H9 (cell line): ENCODE measurements at regions not wholly inside any gene's neighbourhood (a gene's known extent, or its start where the extent isn't known, plus 50 kb on each side); places are given as distances from the start of the nearest gene placed in this dataset.

Experiments
- DNase-seq: peaks from one replicate; pipeline ENCODE4 v3.0.0-alpha.2; 2017
- H2AFZ ChIP-seq: one replicate; pipeline ENCODE4 v1.6.1; 2013; ENCODE audit warnings: mild to moderate bottlenecking, low read length, control low read depth, moderate library complexity
- H2AK5ac ChIP-seq: 2 replicates; pipeline ENCODE4 v1.6.1; 2013; ENCODE audit warnings: low read length, control low read depth, mixed read lengths; ENCODE audit not compliant: insufficient read length
- H2BK120ac ChIP-seq: one replicate; pipeline ENCODE4 v1.6.1; 2013; ENCODE audit warnings: low read depth, mild to moderate bottlenecking, low read length, control low read depth, inconsistent platforms; ENCODE audit not compliant: poor library complexity, severe bottlenecking
- H2BK12ac ChIP-seq: 2 replicates; pipeline ENCODE4 v1.6.1; 2013; ENCODE audit warnings: low read length, control low read depth, mixed read lengths, low read depth; ENCODE audit not compliant: insufficient read length
- H2BK15ac ChIP-seq: 2 replicates; pipeline ENCODE4 v1.6.1; 2013; ENCODE audit warnings: low read depth, low read length, control low read depth
- H2BK20ac ChIP-seq: one replicate; pipeline ENCODE4 v1.6.1; 2013; ENCODE audit warnings: low read depth, mild to moderate bottlenecking, low read length, control low read depth, inconsistent platforms; ENCODE audit not compliant: poor library complexity, severe bottlenecking
- H2BK5ac ChIP-seq: 2 replicates; pipeline ENCODE4 v1.6.1; 2013; ENCODE audit warnings: low read length, control low read depth, mixed read lengths; ENCODE audit not compliant: insufficient read length
- H3K14ac ChIP-seq: 2 replicates; pipeline ENCODE4 v1.6.1; 2013; ENCODE audit warnings: low read length, control low read depth; ENCODE audit not compliant: insufficient read depth
- H3K18ac ChIP-seq: 2 replicates; pipeline ENCODE4 v1.6.1; 2013; ENCODE audit warnings: low read depth, mild to moderate bottlenecking, mixed read lengths, low read length, control low read depth; ENCODE audit not compliant: insufficient read length
- H3K23ac ChIP-seq: 2 replicates; pipeline ENCODE4 v1.6.1; 2013; ENCODE audit warnings: low read length, control low read depth, mixed read lengths, low read depth; ENCODE audit not compliant: insufficient read length
- H3K23me2 ChIP-seq: 2 replicates; pipeline ENCODE4 v1.6.1; 2013; ENCODE audit warnings: low read depth, mild to moderate bottlenecking, mixed read lengths, low read length, control low read depth; ENCODE audit not compliant: insufficient read length, poor library complexity, severe bottlenecking
- H3K27ac ChIP-seq: 2 replicates; pipeline ENCODE4 v1.5.1; 2013; ENCODE audit warnings: low read length, control low read depth, mixed read lengths, low read depth; ENCODE audit not compliant: insufficient read length
- H3K27me3 ChIP-seq: 2 replicates; pipeline ENCODE4 v1.6.1; 2013; ENCODE audit warnings: low read length, control low read depth, inconsistent platforms; ENCODE audit not compliant: insufficient read depth
- H3K4ac ChIP-seq: 2 replicates; pipeline ENCODE4 v1.6.1; 2013; ENCODE audit warnings: low read depth, mild to moderate bottlenecking, control low read depth, inconsistent platforms, low read length, moderate library complexity
- H3K4me1 ChIP-seq: 2 replicates; pipeline ENCODE4 v1.6.1; 2013; ENCODE audit warnings: low read length, control low read depth, inconsistent platforms; ENCODE audit not compliant: insufficient read depth
- H3K4me2 ChIP-seq: 2 replicates; pipeline ENCODE4 v1.6.1; 2013; ENCODE audit warnings: low read length, control low read depth, mixed read lengths; ENCODE audit not compliant: insufficient read length, insufficient read depth
- H3K56ac ChIP-seq: 2 replicates; pipeline ENCODE4 v1.6.1; 2013; ENCODE audit warnings: low read depth, mild to moderate bottlenecking, mixed read lengths, low read length, control low read depth; ENCODE audit not compliant: insufficient read length
- H3K79me1 ChIP-seq: 2 replicates; pipeline ENCODE4 v1.6.1; 2013; ENCODE audit warnings: low read depth, mild to moderate bottlenecking, moderate library complexity, low read length, control low read depth, inconsistent platforms; ENCODE audit not compliant: insufficient read depth, poor library complexity, severe bottlenecking
- H3K79me2 ChIP-seq: 2 replicates; pipeline ENCODE4 v1.6.1; 2013; ENCODE audit warnings: low read length, control low read depth, inconsistent platforms; ENCODE audit not compliant: insufficient read depth
- H3K9ac ChIP-seq: 2 replicates; pipeline ENCODE4 v1.6.1; 2013; ENCODE audit warnings: low read length, control low read depth, mixed read lengths; ENCODE audit not compliant: insufficient read length; ENCODE audit errors: extremely low read depth
- H3K9me3 ChIP-seq: one replicate; pipeline ENCODE4 v1.6.1; 2013; ENCODE audit warnings: low read depth, low read length, inconsistent platforms; ENCODE audit not compliant: control insufficient read depth
- H3T11ph ChIP-seq: one replicate; pipeline ENCODE4 v1.6.1; 2013; ENCODE audit warnings: mild to moderate bottlenecking, low read length, control low read depth, inconsistent platforms
- H4K20me1 ChIP-seq: one replicate; pipeline ENCODE4 v1.6.1; 2013; ENCODE audit not compliant: control insufficient read depth, insufficient read length, insufficient read depth
- H4K5ac ChIP-seq: 2 replicates; pipeline ENCODE4 v1.6.1; 2013; ENCODE audit warnings: low read depth, mild to moderate bottlenecking, mixed read lengths, low read length, control low read depth; ENCODE audit not compliant: insufficient read length
- H4K8ac ChIP-seq: replicated peaks from 2 replicates; pipeline ENCODE4 v1.6.1; 2013; ENCODE audit warnings: low read length, control low read depth, mixed read lengths, low read depth; ENCODE audit not compliant: insufficient read length
- H4K91ac ChIP-seq: 2 replicates; pipeline ENCODE4 v1.6.1; 2013; ENCODE audit warnings: low read depth, mild to moderate bottlenecking, moderate library complexity, mixed read lengths, low read length, control low read depth; ENCODE audit not compliant: insufficient read length
- H3K27ac Mint-ChIP-seq, 3 experiments: 2 replicates in 2 of 3; 3 replicates in 1 of 3; pipeline ENCODE4 v1.8.0; 2020 to 2021; ENCODE audit warnings: mixed read lengths in 3 of 3, mild to moderate bottlenecking in 1 of 3, moderate library complexity in 1 of 3
- H3K27me3 Mint-ChIP-seq: 2 replicates; pipeline ENCODE4 v1.8.0; 2021; ENCODE audit warnings: low read depth, mild to moderate bottlenecking, moderate library complexity, mixed read lengths
- H3K36me3 Mint-ChIP-seq, 3 experiments: 2 replicates in 2 of 3; 3 replicates in 1 of 3; pipeline ENCODE4 v1.8.0; 2020 to 2021; ENCODE audit warnings: low read depth in 3 of 3, mixed read lengths in 3 of 3; ENCODE audit not compliant: insufficient read depth in 1 of 3
- H3K4me1 Mint-ChIP-seq, 2 experiments: 2 replicates each; pipeline ENCODE4 v1.8.0; 2020; ENCODE audit warnings: mixed read lengths in 2 of 2
- H3K4me3 Mint-ChIP-seq, 2 experiments: 2 replicates in 1 of 2; 3 replicates in 1 of 2; pipeline ENCODE4 v1.8.0; 2020 to 2021; ENCODE audit warnings: mild to moderate bottlenecking in 2 of 2, mixed read lengths in 2 of 2, moderate library complexity in 1 of 2
- H3K9me3 Mint-ChIP-seq, 2 experiments: 2 replicates in 1 of 2; 3 replicates in 1 of 2; pipeline ENCODE4 v1.8.0; 2020; ENCODE audit warnings: mild to moderate bottlenecking in 2 of 2, mixed read lengths in 2 of 2, moderate library complexity in 1 of 2
- WGBS: extraction: QIAGEN DNeasy Blood & Tissue Kit; methylation state at CpG from one replicate; pipeline ENCODE4 v1.1.7; 2013; ENCODE audit warnings: missing lambda C conversion rate, low lambda C conversion rate, mixed read lengths; ENCODE audit not compliant: insufficient read length; ENCODE audit errors: extremely low coverage; 5-methylcytosine and 5-hydroxymethylcytosine counted together
- TF ChIP-seq, protein P1 (sequence below): fragments of 200-600 bp; sonication (generic); conservative IDR thresholded peaks from 3 replicates; pipeline ENCODE4 v1.8.0; 2021; ENCODE audit warnings: antibody characterized with exemption, mild to moderate bottlenecking

DNA sequence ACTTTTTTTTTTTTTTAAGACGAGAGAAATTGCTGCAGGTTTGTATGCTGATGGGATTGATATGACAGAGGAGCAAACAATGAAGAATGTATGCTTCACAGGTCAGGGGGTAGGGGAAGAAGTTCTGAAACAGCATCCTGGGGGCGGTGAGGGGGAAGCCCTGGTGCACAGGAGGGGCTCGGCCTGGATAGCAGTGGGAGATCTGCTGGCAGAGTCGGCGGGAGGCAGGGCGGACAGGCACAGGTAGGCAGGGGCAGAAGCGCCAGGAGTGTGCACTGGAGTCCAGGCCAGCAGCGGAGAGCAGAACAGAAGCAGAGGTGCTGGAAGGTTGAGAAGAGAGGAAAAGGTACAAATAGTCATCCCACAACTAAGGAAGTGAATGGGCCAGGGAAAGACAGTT, 175.4 kb downstream of the SNX10 start:
- Histone ChIP-seq H3K27me3 (no peaks in the 10 kb centered on the region), H2BK12ac (no peak overlapping the region), H4K5ac (no peak overlapping the region), H3K14ac (no peak overlapping the region), H3K9ac (no peak overlapping the region), H3T11ph (no peak overlapping the region), H3K4me2 (no peak overlapping the region), H2BK20ac (no peak overlapping the region), H3K27ac (no peak overlapping the region), H4K91ac (no peak overlapping the region), H2AK5ac (no peak overlapping the region), H2BK15ac (no peak overlapping the region), H2BK5ac (no peak overlapping the region), H3K4ac (no peak overlapping the region), H3K79me2 (no peaks in the 10 kb centered on the region), H3K23me2 (no peaks in the 10 kb centered on the region), H4K8ac (no peak overlapping the region), H3K18ac (no peak overlapping the region), H3K4me1 (no peaks in the 10 kb centered on the region), H2BK120ac (no peak overlapping the region), H4K20me1 (no peaks in the 10 kb centered on the region), H3K79me1 (no peaks in the 10 kb centered on the region), H3K56ac (no peak overlapping the region), H2AFZ (no peak overlapping the region), H3K9me3 (no peaks in the 10 kb centered on the region), H3K23ac (no peak overlapping the region)
- WGBS: no CpG with 5 or more reads among the region's 8 CpGs
- TF ChIP-seq, protein P1, sequence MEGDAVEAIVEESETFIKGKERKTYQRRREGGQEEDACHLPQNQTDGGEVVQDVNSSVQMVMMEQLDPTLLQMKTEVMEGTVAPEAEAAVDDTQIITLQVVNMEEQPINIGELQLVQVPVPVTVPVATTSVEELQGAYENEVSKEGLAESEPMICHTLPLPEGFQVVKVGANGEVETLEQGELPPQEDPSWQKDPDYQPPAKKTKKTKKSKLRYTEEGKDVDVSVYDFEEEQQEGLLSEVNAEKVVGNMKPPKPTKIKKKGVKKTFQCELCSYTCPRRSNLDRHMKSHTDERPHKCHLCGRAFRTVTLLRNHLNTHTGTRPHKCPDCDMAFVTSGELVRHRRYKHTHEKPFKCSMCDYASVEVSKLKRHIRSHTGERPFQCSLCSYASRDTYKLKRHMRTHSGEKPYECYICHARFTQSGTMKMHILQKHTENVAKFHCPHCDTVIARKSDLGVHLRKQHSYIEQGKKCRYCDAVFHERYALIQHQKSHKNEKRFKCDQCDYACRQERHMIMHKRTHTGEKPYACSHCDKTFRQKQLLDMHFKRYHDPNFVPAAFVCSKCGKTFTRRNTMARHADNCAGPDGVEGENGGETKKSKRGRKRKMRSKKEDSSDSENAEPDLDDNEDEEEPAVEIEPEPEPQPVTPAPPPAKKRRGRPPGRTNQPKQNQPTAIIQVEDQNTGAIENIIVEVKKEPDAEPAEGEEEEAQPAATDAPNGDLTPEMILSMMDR: no peak
- no peaks in the 10 kb centered on the region for H3K4me1 Mint-ChIP-seq
- H3K36me3 Mint-ChIP-seq: no peaks in the 10 kb centered on the region
- H3K4me3 Mint-ChIP-seq: no peak overlapping the region
- no peaks in the 10 kb centered on the region; a peak in 1 of 5 replicates for H3K9me3 Mint-ChIP-seq
- no peak for DNase-seq
- H3K27me3 Mint-ChIP-seq: peaks cover 4% of the 10 kb centered on the region
- H3K27ac Mint-ChIP-seq: no peak overlapping the region
